IMR-90 (cell line): ENCODE measurements at regions not wholly inside any gene's neighbourhood (a gene's known extent, or its start where the extent isn't known, plus 50 kb on each side); places are given as distances from the start of the nearest gene placed in this dataset.

Experiments used
- ATAC-seq: fragments of 200-7000 bp; cut with Tn5 transposase; 2 replicates; pipeline ENCODE4 v1.9.1; 2020; ENCODE audit warnings: low read depth, mild to moderate bottlenecking, moderate library complexity
- BruUV-seq: library from RNA; stranded (reverse); fragments of 400-500 nt; replicated peaks from 2 replicates; lab custom pipeline; 2021; lab: Mats Ljungman, UMichigan
- CTCF ChIA-PET: fragments of 300-600 bp; formaldehyde crosslinking; extraction: SDS; loops from one replicate; lab custom pipeline; 2021; ENCODE audit warnings: antibody characterized with exemption; lab: Yijun Ruan, JAX
- POLR2A ChIA-PET: fragments of 300-600 bp; sonication (Branson Sonifier 250); formaldehyde crosslinking; loops from one replicate; lab custom pipeline; 2022; ENCODE audit warnings: antibody characterized with exemption; ENCODE audit not compliant: unreplicated experiment; lab: Charles Lee
- DNase-seq: peaks from one replicate; pipeline ENCODE4 v3.0.0; 2013
- H2AFZ ChIP-seq: replicated peaks from 2 replicates; pipeline ENCODE3; 2013; ENCODE audit warnings: low read length, mild to moderate bottlenecking; ENCODE audit not compliant: poor library complexity
- H2AK5ac ChIP-seq: 2 replicates; pipeline ENCODE4 v1.6.1; 2013; ENCODE audit warnings: low read depth, low read length, inconsistent platforms
- H2AK9ac ChIP-seq: replicated peaks from 2 replicates; pipeline ENCODE3; 2013; ENCODE audit warnings: mild to moderate bottlenecking, low read depth, low read length, moderate library complexity; ENCODE audit not compliant: poor library complexity
- H2BK120ac ChIP-seq: 2 replicates; pipeline ENCODE4 v1.6.1; 2013; ENCODE audit warnings: low read depth, low read length, inconsistent platforms
- H2BK15ac ChIP-seq: 3 replicates; pipeline ENCODE4 v1.6.1; 2013; ENCODE audit warnings: low read depth, low read length, inconsistent platforms
- H2BK20ac ChIP-seq: 2 replicates; pipeline ENCODE4 v1.6.1; 2013; ENCODE audit warnings: low read depth, mild to moderate bottlenecking, inconsistent platforms, low read length, moderate library complexity
- H2BK5ac ChIP-seq: 2 replicates; pipeline ENCODE4 v1.6.1; 2013; ENCODE audit warnings: mild to moderate bottlenecking, low read depth, low read length, inconsistent platforms; ENCODE audit not compliant: poor library complexity, severe bottlenecking
- H3K14ac ChIP-seq: replicated peaks from 2 replicates; pipeline ENCODE4 v1.6.1; 2013; ENCODE audit warnings: low read depth, low read length, inconsistent platforms
- H3K18ac ChIP-seq: 2 replicates; pipeline ENCODE4 v1.6.1; 2013; ENCODE audit warnings: low read depth, low read length, control low read depth
- H3K23ac ChIP-seq: 2 replicates; pipeline ENCODE4 v1.6.1; 2013; ENCODE audit warnings: low read depth, low read length, inconsistent platforms
- H3K27ac ChIP-seq: 2 replicates; pipeline ENCODE4 v1.5.1; 2013; ENCODE audit warnings: mild to moderate bottlenecking, control low read depth, low read length; ENCODE audit not compliant: insufficient read depth
- H3K27me3 ChIP-seq: 2 replicates; pipeline ENCODE4 v1.6.1; 2013; ENCODE audit warnings: low read length; ENCODE audit not compliant: control insufficient read depth, insufficient read depth
- H3K36me3 ChIP-seq: 2 replicates; pipeline ENCODE4 v1.6.1; 2013; ENCODE audit warnings: low read length, mixed read lengths; ENCODE audit not compliant: control insufficient read depth, insufficient read depth
- H3K4ac ChIP-seq: 2 replicates; pipeline ENCODE4 v1.6.1; 2013; ENCODE audit warnings: low read depth, low read length, inconsistent platforms
- H3K4me1 ChIP-seq: 2 replicates; pipeline ENCODE4 v1.6.1; 2013; ENCODE audit warnings: low read length, mixed read lengths; ENCODE audit not compliant: control insufficient read depth, insufficient read depth
- H3K4me2 ChIP-seq: 2 replicates; pipeline ENCODE4 v1.6.1; 2013; ENCODE audit warnings: low read depth, mild to moderate bottlenecking, control low read depth, low read length, moderate library complexity
- H3K4me3 ChIP-seq: 2 replicates; pipeline ENCODE4 v1.5.1; 2013; ENCODE audit warnings: low read depth, mild to moderate bottlenecking, control low read depth, low read length, moderate library complexity; ENCODE audit not compliant: insufficient read depth
- H3K56ac ChIP-seq: 2 replicates; pipeline ENCODE4 v1.6.1; 2013; ENCODE audit warnings: low read length, inconsistent platforms; ENCODE audit not compliant: insufficient read depth; ENCODE audit errors: extremely low read depth
- H3K79me1 ChIP-seq, 2 experiments: 2 replicates each; pipeline ENCODE4 v1.6.1; 2013; ENCODE audit warnings: low read length in 2 of 2, inconsistent platforms in 1 of 2, low read depth in 1 of 2
- H3K9ac ChIP-seq: 2 replicates; pipeline ENCODE4 v1.6.1; 2013; ENCODE audit warnings: low read depth, low read length, control low read depth
- H3K9me1 ChIP-seq: 2 replicates; pipeline ENCODE4 v1.6.1; 2013; ENCODE audit warnings: low read length, inconsistent platforms; ENCODE audit not compliant: insufficient read depth
- H3K9me3 ChIP-seq: 2 replicates; pipeline ENCODE4 v1.6.1; 2013; ENCODE audit warnings: low read length; ENCODE audit not compliant: control insufficient read depth, insufficient read depth
- H4K20me1 ChIP-seq: 2 replicates; pipeline ENCODE4 v1.6.1; 2013; ENCODE audit warnings: low read length, inconsistent platforms; ENCODE audit not compliant: insufficient read depth
- H4K5ac ChIP-seq: 2 replicates; pipeline ENCODE4 v1.6.1; 2013; ENCODE audit warnings: mild to moderate bottlenecking, low read depth, low read length, control low read depth
- H4K8ac ChIP-seq, 2 experiments: 2 replicates each; pipeline ENCODE4 v1.6.1; 2013; ENCODE audit warnings: low read depth in 2 of 2, low read length in 2 of 2, control low read depth in 1 of 2, inconsistent platforms in 1 of 2
- H4K91ac ChIP-seq: 2 replicates; pipeline ENCODE4 v1.6.1; 2013; ENCODE audit warnings: low read depth, low read length, inconsistent platforms; ENCODE audit not compliant: insufficient read depth
- BHLHE40 ChIP-seq: fragments of 150-350 bp; IDR thresholded peaks from 2 replicates; pipeline ENCODE4 v1.6.1; 2016; ENCODE audit warnings: mild to moderate bottlenecking, low read depth, low read length
- CEBPB ChIP-seq: IDR thresholded peaks from 2 replicates; pipeline ENCODE4 v1.6.1; 2012; ENCODE audit warnings: low read depth, low read length, improper control_type of control experiment
- CHD1 ChIP-seq: IDR thresholded peaks from 2 replicates; pipeline ENCODE4 v1.6.1; 2012; ENCODE audit warnings: low read depth, low read length, improper control_type of control experiment
- CTCF ChIP-seq: conservative IDR thresholded peaks from 2 replicates; pipeline ENCODE4 v1.5.1; 2012; ENCODE audit warnings: mild to moderate bottlenecking, low read depth, low read length, improper control_type of control experiment
- ELK1 ChIP-seq: fragments of 150-350 bp; IDR thresholded peaks from 2 replicates; pipeline ENCODE4 v1.6.1; 2016; ENCODE audit warnings: low read depth, mild to moderate bottlenecking, low read length, moderate library complexity, borderline replicate concordance
- FOS ChIP-seq: fragments of 150-350 bp; IDR thresholded peaks from 2 replicates; pipeline ENCODE4 v1.6.1; 2016; ENCODE audit warnings: low read depth, low read length
- MAFK ChIP-seq: IDR thresholded peaks from 2 replicates; pipeline ENCODE4 v1.6.1; 2012; ENCODE audit warnings: low read depth, low read length, improper control_type of control experiment
- MAZ ChIP-seq: IDR thresholded peaks from 2 replicates; pipeline ENCODE4 v1.6.1; 2012; ENCODE audit warnings: low read depth, mild to moderate bottlenecking, low read length, improper control_type of control experiment, moderate library complexity, borderline replicate concordance
- MXI1 ChIP-seq: IDR thresholded peaks from 2 replicates; pipeline ENCODE4 v1.6.1; 2012; ENCODE audit warnings: low read depth, mild to moderate bottlenecking, low read length, moderate library complexity, borderline replicate concordance
- NFE2L2 ChIP-seq: fragments of 150-350 bp; IDR thresholded peaks from 2 replicates; pipeline ENCODE4 v1.6.1; 2016; ENCODE audit warnings: low read depth, mild to moderate bottlenecking, low read length
- POLR2A ChIP-seq: IDR thresholded peaks from 2 replicates; pipeline ENCODE4 v1.6.1; 2012; ENCODE audit warnings: mild to moderate bottlenecking, low read depth, low read length
- RAD21 ChIP-seq: IDR thresholded peaks from 2 replicates; pipeline ENCODE4 v1.6.1; 2012; ENCODE audit warnings: low read length, improper control_type of control experiment
- RCOR1 ChIP-seq: IDR thresholded peaks from 2 replicates; pipeline ENCODE4 v1.6.1; 2012; ENCODE audit warnings: mild to moderate bottlenecking, low read length, improper control_type of control experiment; ENCODE audit not compliant: insufficient replicate concordance
- RFX5 ChIP-seq: IDR thresholded peaks from 2 replicates; pipeline ENCODE4 v1.8.0; 2012; ENCODE audit warnings: low read depth, mild to moderate bottlenecking, low read length, moderate library complexity
- SMC3 ChIP-seq: fragments of 150-350 bp; IDR thresholded peaks from 2 replicates; pipeline ENCODE4 v1.6.1; 2016; ENCODE audit warnings: low read depth, mild to moderate bottlenecking, antibody characterized with exemption, low read length, moderate library complexity
- USF2 ChIP-seq: fragments of 150-350 bp; IDR thresholded peaks from 2 replicates; pipeline ENCODE4 v1.6.1; 2017; ENCODE audit warnings: mild to moderate bottlenecking, antibody characterized with exemption, low read length, low read depth
- dilution Hi-C: fragments of 300-500 bp; cut with HindIII; formaldehyde crosslinking; loops from one replicate; pipeline ENCODE4 v1.14.3; 2018; ENCODE audit warnings: low sequenced_read_pairs; ENCODE audit not compliant: unreplicated experiment
- in situ Hi-C: fragments of 300-500 bp; cut with MboI; formaldehyde crosslinking; loops from 3 replicates; pipeline ENCODE4 v1.14.3; 2019; ENCODE audit warnings: low sequenced_read_pairs, inconsistent platforms, mixed read lengths
- intact Hi-C: fragments of 100-400 bp; cut with micrococcal nuclease; formaldehyde crosslinking; loops from 2 replicates; pipeline ENCODE4 v1.10.0; 2022

GRCh38 chr6:140572867-140573266 lies 1198.4 kb upstream of the CITED2 start:
- no peaks in the 10 kb centered on the region for H3K9me1 ChIP-seq
- peak overlapping the region; percentile 96 for H3K4ac ChIP-seq
- peak overlapping the region; percentile 95 for H3K56ac ChIP-seq
- peak overlapping the region; percentile 99 for H2BK20ac ChIP-seq
- peak overlapping the region; percentile 63; the same call in 1 of the 2 replicates for H3K27ac ChIP-seq
- dilution Hi-C loops (no loop called here), intact Hi-C loops (no loop called here), in situ Hi-C loops (no loop called here)
- H4K8ac ChIP-seq = peak overlapping the region; percentile 45 to 92
- ATAC-seq (no peak), DNase-seq (no peak)
- peak overlapping the region; percentile 73 for H4K5ac ChIP-seq
- H2AK5ac ChIP-seq = peak overlapping the region; percentile 98
- H3K27me3 ChIP-seq = no peaks in the 10 kb centered on the region
- TF ChIP-seq SMC3 (no peak), MXI1 (no peak), RAD21 (no peak), BHLHE40 (no peak), CTCF (no peak), CEBPB (no peak), MAZ (no peak), MAFK (no peak), NFE2L2 (no peak), USF2 (no peak), FOS (no peak), POLR2A (no peak), CHD1 (no peak), RCOR1 (no peak), ELK1 (no peak), RFX5 (no peak)
- H3K9ac ChIP-seq = no peak overlapping the region; the same call in 1 of the 2 replicates
- peak overlapping the region; percentile 87 for H3K23ac ChIP-seq
- peak overlapping the region; percentile 29 for H2AK9ac ChIP-seq
- H3K14ac ChIP-seq = peak overlapping the region; percentile 99
- H3K4me2 ChIP-seq = no peak overlapping the region
- no TSS peak for BruUV-seq
- H3K9me3 ChIP-seq = no peaks in the 10 kb centered on the region
- peak overlapping the region; percentile 76 for H3K18ac ChIP-seq
- H3K36me3 ChIP-seq = no peaks in the 10 kb centered on the region
- peak overlapping the region; percentile 96 for H2BK5ac ChIP-seq
- peak overlapping the region; percentile 63; the same call in 2 of the 3 replicates for H2BK15ac ChIP-seq
- H3K4me1 ChIP-seq = peaks cover 4% of the 10 kb centered on the region; the same call in 1 of the 2 replicates
- H4K91ac ChIP-seq = peak overlapping the region; percentile 85
- H2AFZ ChIP-seq = no peak overlapping the region
- no peak overlapping the region for H3K4me3 ChIP-seq
- H4K20me1 ChIP-seq = no peaks in the 10 kb centered on the region
- CTCF ChIA-PET = no interaction called here
- H2BK120ac ChIP-seq = peak overlapping the region; percentile 98
- H3K79me1 ChIP-seq = 0 out of 4 replicates have a peak, but pooled peaks cover 0 to 4% of the 10 kb centered on the region in 2 experiments
- POLR2A ChIA-PET = interaction anchor here (1.1 kb wide), 1 partner anchor 35 kb away, joined by 4 read pairs; no protein-coding TSS in a partner anchor
